Gastroesophageal sphincter (tissue), 3 donors: ENCODE measurements at regions not wholly inside any gene's neighbourhood (a gene's known extent, or its start where the extent isn't known, plus 50 kb on each side); places are given as distances from the start of the nearest gene placed in this dataset.

Experiments
- EP300 ChIP-seq: sonication (generic); formaldehyde crosslinking; IDR thresholded peaks from one replicate; pipeline ENCODE4 v1.6.1; 2017; ENCODE audit warnings: antibody characterized with exemption, mild to moderate bottlenecking
- POLR2AphosphoS5 ChIP-seq: sonication (generic); formaldehyde crosslinking; IDR thresholded peaks from one replicate; pipeline ENCODE4 v1.6.1; 2017; ENCODE audit warnings: antibody characterized with exemption
- TF ChIP-seq, protein P1 (sequence below), 4 experiments: fragments of 200-600 bp in 2 of 4; fragments of 450-650 bp in 2 of 4; sonication (generic) in 1 of 4; IDR thresholded peaks; one replicate each; pipeline ENCODE4 v1.5.1; 2017 to 2019; ENCODE audit warnings: antibody characterized with exemption in 4 of 4, mild to moderate bottlenecking in 2 of 4, moderate library complexity in 2 of 4

GRCh38 chr12:19032826-19033225 is 96.7 kb upstream of the PLEKHA5 start:
- TF ChIP-seq, protein P1, sequence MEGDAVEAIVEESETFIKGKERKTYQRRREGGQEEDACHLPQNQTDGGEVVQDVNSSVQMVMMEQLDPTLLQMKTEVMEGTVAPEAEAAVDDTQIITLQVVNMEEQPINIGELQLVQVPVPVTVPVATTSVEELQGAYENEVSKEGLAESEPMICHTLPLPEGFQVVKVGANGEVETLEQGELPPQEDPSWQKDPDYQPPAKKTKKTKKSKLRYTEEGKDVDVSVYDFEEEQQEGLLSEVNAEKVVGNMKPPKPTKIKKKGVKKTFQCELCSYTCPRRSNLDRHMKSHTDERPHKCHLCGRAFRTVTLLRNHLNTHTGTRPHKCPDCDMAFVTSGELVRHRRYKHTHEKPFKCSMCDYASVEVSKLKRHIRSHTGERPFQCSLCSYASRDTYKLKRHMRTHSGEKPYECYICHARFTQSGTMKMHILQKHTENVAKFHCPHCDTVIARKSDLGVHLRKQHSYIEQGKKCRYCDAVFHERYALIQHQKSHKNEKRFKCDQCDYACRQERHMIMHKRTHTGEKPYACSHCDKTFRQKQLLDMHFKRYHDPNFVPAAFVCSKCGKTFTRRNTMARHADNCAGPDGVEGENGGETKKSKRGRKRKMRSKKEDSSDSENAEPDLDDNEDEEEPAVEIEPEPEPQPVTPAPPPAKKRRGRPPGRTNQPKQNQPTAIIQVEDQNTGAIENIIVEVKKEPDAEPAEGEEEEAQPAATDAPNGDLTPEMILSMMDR (IDR thresholded peaks at IDR 0.05), result no peak
- TF ChIP-seq EP300, result no peak
- no peak for TF ChIP-seq POLR2AphosphoS5
